Neural cell (in vitro differentiated cells): ENCODE measurements at regions not wholly inside any gene's neighbourhood (a gene's known extent, or its start where the extent isn't known, plus 50 kb on each side); places are given as distances from the start of the nearest gene placed in this dataset.

ENCODE experiments used
- H2AFZ ChIP-seq: fragments of 200-600, 300-800 bp; sonication (generic), shearing (Covaris generic); 2 replicates; pipeline ENCODE4 v1.6.0; 2014; ENCODE audit warnings: low read depth, mild to moderate bottlenecking, antibody characterized with exemption, low read length, moderate library complexity
- H3F3A ChIP-seq: fragments of 200-600 bp; shearing (Covaris generic); 2 replicates; pipeline ENCODE4 v1.6.1; 2016; ENCODE audit warnings: mild to moderate bottlenecking, moderate library complexity, mixed read lengths, antibody characterized with exemption, low read length; ENCODE audit not compliant: insufficient read depth, poor library complexity, severe bottlenecking
- H3K27ac ChIP-seq: fragments of 200-600, 300-800 bp; sonication (generic), shearing (Covaris generic); 2 replicates; pipeline ENCODE4 v1.5.1; 2014; ENCODE audit warnings: mild to moderate bottlenecking, low read length, moderate library complexity
- H3K27me3 ChIP-seq: fragments of 300-800, 200-600 bp; sonication (generic), shearing (Covaris generic); 2 replicates; pipeline ENCODE4 v1.6.0; 2014; ENCODE audit warnings: mild to moderate bottlenecking, low read depth, low read length, moderate library complexity; ENCODE audit not compliant: insufficient read depth
- H3K36me3 ChIP-seq: fragments of 300-800, 200-600 bp; sonication (generic), shearing (Covaris generic); 2 replicates; pipeline ENCODE4 v1.5.1; 2014; ENCODE audit warnings: mild to moderate bottlenecking, antibody characterized with exemption, low read length, moderate library complexity; ENCODE audit not compliant: insufficient read depth
- H3K4me2 ChIP-seq: fragments of 300-800, 200-600 bp; sonication (generic), shearing (Covaris generic); 2 replicates; pipeline ENCODE4 v1.6.0; 2014; ENCODE audit warnings: mild to moderate bottlenecking, low read length
- H3K4me3 ChIP-seq: fragments of 300-800, 200-600 bp; sonication (generic), shearing (Covaris generic); 2 replicates; pipeline ENCODE4 v1.5.1; 2014; ENCODE audit warnings: mild to moderate bottlenecking, low read length, moderate library complexity
- H3K79me2 ChIP-seq: fragments of 200-600 bp; shearing (Covaris generic); replicated peaks from 2 replicates; pipeline ENCODE4 v1.6.0; 2014; ENCODE audit warnings: mild to moderate bottlenecking, low read length, moderate library complexity; ENCODE audit not compliant: insufficient read depth
- H3K9ac ChIP-seq: fragments of 300-800, 200-600 bp; sonication (generic), shearing (Covaris generic); 2 replicates; pipeline ENCODE4 v1.6.1; 2016; ENCODE audit warnings: mild to moderate bottlenecking, low read length, mixed read lengths
- H3K9me2 ChIP-seq: fragments of 200-600 bp; shearing (Covaris generic); 2 replicates; pipeline ENCODE4 v1.6.1; 2016; ENCODE audit warnings: mild to moderate bottlenecking, low read length, mixed read lengths; ENCODE audit not compliant: insufficient read depth
- H3K9me3 ChIP-seq: fragments of 200-600, 300-800 bp; sonication (generic), shearing (Covaris generic); 2 replicates; pipeline ENCODE4 v1.6.1; 2016; ENCODE audit warnings: mild to moderate bottlenecking, mixed run types, low read length, moderate library complexity, mixed read lengths
- H4K20me1 ChIP-seq: fragments of 200-600 bp; shearing (Covaris generic); 2 replicates; pipeline ENCODE4 v1.6.1; 2016; ENCODE audit warnings: mild to moderate bottlenecking, mixed run types; ENCODE audit not compliant: insufficient read depth
- CTCF ChIP-seq: fragments of 450-650 bp; IDR thresholded peaks from 2 replicates; pipeline ENCODE4 v1.5.1; 2014; ENCODE audit warnings: antibody characterized with exemption, mild to moderate bottlenecking, moderate library complexity; ENCODE audit not compliant: poor library complexity, severe bottlenecking
- EP300 ChIP-seq: fragments of 450-650 bp; conservative IDR thresholded peaks from 2 replicates; pipeline ENCODE4 v1.6.1; 2014; ENCODE audit warnings: antibody characterized with exemption, mild to moderate bottlenecking, moderate library complexity; ENCODE audit not compliant: poor library complexity, severe bottlenecking
- EZH2 ChIP-seq: fragments of 200-600, 300-800 bp; shearing (Covaris generic), sonication (generic); IDR thresholded peaks from 2 replicates; pipeline ENCODE4 v1.6.1; 2014; ENCODE audit warnings: antibody characterized with exemption, low read length, borderline replicate concordance, mild to moderate bottlenecking; ENCODE audit not compliant: insufficient read depth, poor library complexity, severe bottlenecking
- MXI1 ChIP-seq: fragments of 450-650 bp; conservative IDR thresholded peaks from 2 replicates; pipeline ENCODE4 v1.6.1; 2014; ENCODE audit warnings: antibody characterized with exemption, mild to moderate bottlenecking; ENCODE audit not compliant: poor library complexity, severe bottlenecking
- POLR2AphosphoS5 ChIP-seq: IDR thresholded peaks from 2 replicates; pipeline ENCODE4 v1.6.1; 2012
- RAD21 ChIP-seq: fragments of 450-650 bp; conservative IDR thresholded peaks from 2 replicates; pipeline ENCODE4 v1.6.1; 2014; ENCODE audit warnings: antibody characterized with exemption, mild to moderate bottlenecking, moderate library complexity
- SMC3 ChIP-seq: fragments of 450-650 bp; conservative IDR thresholded peaks from 2 replicates; pipeline ENCODE4 v1.6.1; 2014; ENCODE audit warnings: antibody characterized with exemption, mild to moderate bottlenecking, moderate library complexity; ENCODE audit not compliant: poor library complexity
- TAF1 ChIP-seq: IDR thresholded peaks from 2 replicates; pipeline ENCODE4 v1.6.1; 2012; ENCODE audit warnings: low read depth
- TF ChIP-seq, protein P1 (sequence below): IDR thresholded peaks from 2 replicates; pipeline ENCODE4 v1.6.1; 2012; ENCODE audit warnings: borderline replicate concordance

GRCh38 chr13:76732367-76732766 lies 153.8 kb downstream of the KCTD12 start:
- H3K9ac ChIP-seq = no peak overlapping the region
- no peaks in the 10 kb centered on the region for H3K36me3 ChIP-seq
- no peaks in the 10 kb centered on the region for H3K27me3 ChIP-seq
- H3K4me3 ChIP-seq = no peak overlapping the region
- TF ChIP-seq, protein P1, sequence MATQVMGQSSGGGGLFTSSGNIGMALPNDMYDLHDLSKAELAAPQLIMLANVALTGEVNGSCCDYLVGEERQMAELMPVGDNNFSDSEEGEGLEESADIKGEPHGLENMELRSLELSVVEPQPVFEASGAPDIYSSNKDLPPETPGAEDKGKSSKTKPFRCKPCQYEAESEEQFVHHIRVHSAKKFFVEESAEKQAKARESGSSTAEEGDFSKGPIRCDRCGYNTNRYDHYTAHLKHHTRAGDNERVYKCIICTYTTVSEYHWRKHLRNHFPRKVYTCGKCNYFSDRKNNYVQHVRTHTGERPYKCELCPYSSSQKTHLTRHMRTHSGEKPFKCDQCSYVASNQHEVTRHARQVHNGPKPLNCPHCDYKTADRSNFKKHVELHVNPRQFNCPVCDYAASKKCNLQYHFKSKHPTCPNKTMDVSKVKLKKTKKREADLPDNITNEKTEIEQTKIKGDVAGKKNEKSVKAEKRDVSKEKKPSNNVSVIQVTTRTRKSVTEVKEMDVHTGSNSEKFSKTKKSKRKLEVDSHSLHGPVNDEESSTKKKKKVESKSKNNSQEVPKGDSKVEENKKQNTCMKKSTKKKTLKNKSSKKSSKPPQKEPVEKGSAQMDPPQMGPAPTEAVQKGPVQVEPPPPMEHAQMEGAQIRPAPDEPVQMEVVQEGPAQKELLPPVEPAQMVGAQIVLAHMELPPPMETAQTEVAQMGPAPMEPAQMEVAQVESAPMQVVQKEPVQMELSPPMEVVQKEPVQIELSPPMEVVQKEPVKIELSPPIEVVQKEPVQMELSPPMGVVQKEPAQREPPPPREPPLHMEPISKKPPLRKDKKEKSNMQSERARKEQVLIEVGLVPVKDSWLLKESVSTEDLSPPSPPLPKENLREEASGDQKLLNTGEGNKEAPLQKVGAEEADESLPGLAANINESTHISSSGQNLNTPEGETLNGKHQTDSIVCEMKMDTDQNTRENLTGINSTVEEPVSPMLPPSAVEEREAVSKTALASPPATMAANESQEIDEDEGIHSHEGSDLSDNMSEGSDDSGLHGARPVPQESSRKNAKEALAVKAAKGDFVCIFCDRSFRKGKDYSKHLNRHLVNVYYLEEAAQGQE = no peak
- TF ChIP-seq EP300 (no peak), SMC3 (no peak), CTCF (no peak), RAD21 (no peak), TAF1 (no peak), EZH2 (no peak), MXI1 (no peak), POLR2AphosphoS5 (no peak)
- no peak overlapping the region for H3K27ac ChIP-seq
- H2AFZ ChIP-seq = no peak overlapping the region
- H3K9me3 ChIP-seq = no peaks in the 10 kb centered on the region
- no peaks in the 10 kb centered on the region for H3F3A ChIP-seq
- no peaks in the 10 kb centered on the region for H3K9me2 ChIP-seq
- no peak overlapping the region for H3K4me2 ChIP-seq
- no peaks in the 10 kb centered on the region for H3K79me2 ChIP-seq
- H4K20me1 ChIP-seq = no peaks in the 10 kb centered on the region

DNA sequence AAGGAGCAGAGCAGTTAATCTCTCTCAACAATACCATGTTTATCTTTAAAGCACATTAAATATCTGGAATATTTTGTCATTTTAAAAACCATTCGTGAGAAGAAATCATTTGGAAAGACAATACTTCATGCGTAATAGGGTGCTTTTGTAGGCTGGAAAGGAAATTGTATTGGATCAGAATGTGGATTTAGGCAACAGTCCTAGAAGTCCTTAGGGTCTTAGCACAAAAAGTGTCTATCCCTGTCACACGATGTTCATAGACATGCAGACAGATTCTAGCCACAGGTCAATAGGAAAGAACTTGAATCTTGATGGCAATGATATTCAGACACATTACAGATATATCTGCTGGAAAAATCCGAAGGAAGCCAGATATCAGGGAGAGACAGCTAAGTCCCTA lies 156.0 kb downstream of the KCTD12 start:
- H3K4me2 ChIP-seq = no peak overlapping the region
- H4K20me1 ChIP-seq = no peaks in the 10 kb centered on the region
- H3K9ac ChIP-seq = no peak overlapping the region
- no peaks in the 10 kb centered on the region for H3K9me2 ChIP-seq
- no peaks in the 10 kb centered on the region for H3K9me3 ChIP-seq
- H3F3A ChIP-seq = no peaks in the 10 kb centered on the region
- H3K4me3 ChIP-seq = no peak overlapping the region
- no peaks in the 10 kb centered on the region for H3K36me3 ChIP-seq
- H3K27ac ChIP-seq = no peak overlapping the region
- TF ChIP-seq CTCF (no peak), MXI1 (no peak), RAD21 (no peak)
- TF ChIP-seq, protein P1 = no peak
- H3K27me3 ChIP-seq = no peaks in the 10 kb centered on the region
- H2AFZ ChIP-seq = no peak overlapping the region
- H3K79me2 ChIP-seq = no peaks in the 10 kb centered on the region
